Activated CD4-positive, alpha-beta T cell treated with anti-CD3 and anti-CD28 coated beads, Interleukin-2, amount 50 U/mL, for 16 hours (primary cell): ENCODE measurements at regions not wholly inside any gene's neighbourhood (a gene's known extent, or its start where the extent isn't known, plus 50 kb on each side); places are given as distances from the start of the nearest gene placed in this dataset.
"Not testable (repeated sequence)": the region's sequence is repeated elsewhere in the genome, so short reads cannot be mapped to it uniquely, and the experiment has no call there.

Source experiments
- DNase-seq: peaks from one replicate; pipeline ENCODE4 v3.0.0-alpha.2; 2020

- no peak for DNase-seq
Measured at GRCh38 chr17:20774472-20775135, 195.1 kb downstream of the CDRT15L2 start.

- DNase-seq: no peak
Measured at GRCh38 chr17:20775331-20775730, 195.8 kb downstream of the CDRT15L2 start.

- DNase-seq: no peak
Measured at GRCh38 chr17:20779521-20779920, 200.0 kb downstream of the CDRT15L2 start.

- DNase-seq: no peak
Measured at GRCh38 chr17:20781260-20781659, 201.7 kb downstream of the CDRT15L2 start.

- not testable (repeated sequence) for DNase-seq
Measured at GRCh38 chr17:20781869-20782268, 202.3 kb downstream of the CDRT15L2 start.

GRCh38 chr17:20783091-20783490 lies 203.6 kb downstream of the CDRT15L2 start:
- DNase-seq: no peak

GRCh38 chr17:20784100-20784665 lies 204.7 kb downstream of the CDRT15L2 start:
- no peak for DNase-seq

GRCh38 chr17:20787281-20787680 lies 207.8 kb downstream of the CDRT15L2 start:
- no peak for DNase-seq

GRCh38 chr17:20791626-20792025 lies 212.1 kb downstream of the CDRT15L2 start:
- no peak for DNase-seq

GRCh38 chr17:20794532-20794931 lies 215.0 kb downstream of the CDRT15L2 start:
- DNase-seq: not testable (repeated sequence)

- DNase-seq: peak; percentile 37
Measured at GRCh38 chr17:20797292-20797691, 217.8 kb downstream of the CDRT15L2 start.

- DNase-seq: no peak
Measured at GRCh38 chr17:20800146-20800545, 220.6 kb downstream of the CDRT15L2 start.

- DNase-seq: no peak
Measured at GRCh38 chr17:20805751-20806150, 226.2 kb downstream of the CDRT15L2 start.

GRCh38 chr17:20807566-20807965 lies 228.0 kb downstream of the CDRT15L2 start:
- not testable (repeated sequence) for DNase-seq

GRCh38 chr17:20815410-20815809 lies 227.4 kb downstream of the USP22 start:
- DNase-seq: not testable (repeated sequence)

- no peak for DNase-seq
Measured at GRCh38 chr17:20823905-20824304, 218.9 kb downstream of the USP22 start.

- no peak for DNase-seq
Measured at GRCh38 chr17:20825539-20825938, 217.3 kb downstream of the USP22 start.

GRCh38 chr17:20840453-20840852 lies 202.4 kb downstream of the USP22 start:
- not testable (repeated sequence) for DNase-seq

GRCh38 chr17:20840987-20841865 lies 201.6 kb downstream of the USP22 start:
- DNase-seq: not testable (repeated sequence)

GRCh38 chr17:20842012-20842411 lies 200.8 kb downstream of the USP22 start:
- not testable (repeated sequence) for DNase-seq

GRCh38 chr17:20843261-20843660 lies 199.6 kb downstream of the USP22 start:
- DNase-seq: not testable (repeated sequence)

- peak; percentile 42 for DNase-seq
Measured at GRCh38 chr17:20843799-20844553, 198.8 kb downstream of the USP22 start.

GRCh38 chr17:20848869-20849443 lies 193.9 kb downstream of the USP22 start:
- DNase-seq: not testable (repeated sequence)
